H1 (cell line): ENCODE measurements at regions not wholly inside any gene's neighbourhood (a gene's known extent, or its start where the extent isn't known, plus 50 kb on each side); places are given as distances from the start of the nearest gene placed in this dataset.

ENCODE experiments used
- CTCF ChIA-PET: fragments of 300-600 bp; sonication (Branson Sonifier 250); formaldehyde crosslinking; loops from one replicate; lab custom pipeline; 2021; ENCODE audit not compliant: partially characterized antibody; lab: Charles Lee
- POLR2A ChIA-PET: fragments of 300-600 bp; sonication (Branson Sonifier 250); formaldehyde crosslinking; loops from one replicate; lab custom pipeline; 2021; ENCODE audit warnings: inconsistent platforms; ENCODE audit not compliant: partially characterized antibody; lab: Charles Lee
- DNase-seq, 2 experiments: peaks; one replicate each; pipeline versions ENCODE4 v3.0.0 to v3.0.0-alpha.2; 2010 to 2022; ENCODE audit warnings: low spot score in 2 of 2, low read depth in 1 of 2, mixed read lengths in 1 of 2
- FAIRE-seq: peaks from 2 replicates; lab custom pipeline; 2011; peaks lifted over from hg19 to GRCh38; lab: Jason Lieb, UNC
- H2AFZ ChIP-seq: 2 replicates; pipeline ENCODE4 v1.8.1; 2012; ENCODE audit warnings: low read length, inconsistent platforms
- H2AK5ac ChIP-seq: 2 replicates; pipeline ENCODE4 v1.6.1; 2013; ENCODE audit warnings: low read depth, low read length
- H2BK120ac ChIP-seq: replicated peaks from 2 replicates; pipeline ENCODE3; 2013; ENCODE audit warnings: low read depth, low read length, inconsistent platforms
- H2BK12ac ChIP-seq: 2 replicates; pipeline ENCODE4 v1.6.1; 2013; ENCODE audit warnings: low read depth, low read length
- H2BK15ac ChIP-seq: 2 replicates; pipeline ENCODE4 v1.6.1; 2013; ENCODE audit warnings: low read length
- H2BK20ac ChIP-seq: 2 replicates; pipeline ENCODE4 v1.6.1; 2013; ENCODE audit warnings: low read length
- H2BK5ac ChIP-seq: 2 replicates; pipeline ENCODE4 v1.6.1; 2013; ENCODE audit warnings: low read depth, low read length
- H3K14ac ChIP-seq: 2 replicates; pipeline ENCODE4 v1.6.1; 2013; ENCODE audit warnings: inconsistent platforms; ENCODE audit not compliant: insufficient read length
- H3K18ac ChIP-seq: 2 replicates; pipeline ENCODE4 v1.6.1; 2013; ENCODE audit warnings: low read length; ENCODE audit errors: extremely low read depth
- H3K23ac ChIP-seq: 2 replicates; pipeline ENCODE4 v1.6.1; 2013; ENCODE audit warnings: inconsistent platforms; ENCODE audit not compliant: insufficient read length
- H3K23me2 ChIP-seq: 2 replicates; pipeline ENCODE4 v1.6.1; 2013; ENCODE audit warnings: low read depth, low read length
- H3K27ac ChIP-seq: 2 replicates; pipeline ENCODE4 v1.6.1; 2011; ENCODE audit warnings: low read depth, low read length, inconsistent platforms
- H3K27me3 ChIP-seq, 4 experiments: replicated peaks in 1 of 4; 1 replicate in 1 of 4; 2 replicates in 3 of 4; pipeline versions ENCODE4 v1.6.1 to v1.8.1; 2011 to 2013; ENCODE audit warnings: low read length in 3 of 4, mild to moderate bottlenecking in 3 of 4, inconsistent platforms in 2 of 4, mixed read lengths in 2 of 4, moderate library complexity in 1 of 4; ENCODE audit not compliant: control insufficient read depth in 3 of 4, insufficient read depth in 3 of 4; ENCODE audit errors: extremely low read depth in 1 of 4
- H3K36me3 ChIP-seq, 4 experiments: 2 replicates each; pipeline versions ENCODE4 v1.6.1 to v1.8.1; 2011 to 2013; ENCODE audit warnings: mild to moderate bottlenecking in 4 of 4, low read length in 3 of 4, moderate library complexity in 2 of 4, control low read depth in 1 of 4, inconsistent platforms in 1 of 4; ENCODE audit not compliant: insufficient read depth in 4 of 4, control insufficient read depth in 2 of 4
- H3K4ac ChIP-seq: replicated peaks from 2 replicates; pipeline ENCODE3; 2013; ENCODE audit warnings: low read length, low read depth, mixed read lengths, inconsistent platforms; ENCODE audit not compliant: insufficient read length
- H3K4me1 ChIP-seq, 4 experiments: replicated peaks in 1 of 4; 1 replicate in 1 of 4; 2 replicates in 3 of 4; pipeline versions ENCODE4 v1.6.1 to v1.8.1; 2011 to 2013; ENCODE audit warnings: low read length in 3 of 4, inconsistent platforms in 2 of 4, mixed read lengths in 1 of 4; ENCODE audit not compliant: insufficient read depth in 4 of 4, control insufficient read depth in 3 of 4
- H3K4me2 ChIP-seq, 2 experiments: 2 replicates each; pipeline versions ENCODE4 v1.6.1 to v1.8.1; 2011 to 2013; ENCODE audit warnings: low read depth in 2 of 2, low read length in 2 of 2, control low read depth in 1 of 2, inconsistent platforms in 1 of 2, mild to moderate bottlenecking in 1 of 2; ENCODE audit not compliant: insufficient read depth in 1 of 2
- H3K4me3 ChIP-seq, 4 experiments: fragments of 200-600, 300-600 bp in 1 of 4; sonication (generic), shearing (Covaris generic), sonication (Bioruptor Twin) in 1 of 4; 2 replicates each; pipeline versions ENCODE4 v1.5.1 to v1.8.1; 2011 to 2016; ENCODE audit warnings: low read length in 4 of 4, low read depth in 3 of 4, control low read depth in 2 of 4, inconsistent platforms in 2 of 4, mild to moderate bottlenecking in 2 of 4, mixed read lengths in 1 of 4, moderate library complexity in 1 of 4; ENCODE audit not compliant: insufficient read depth in 2 of 4; ENCODE audit errors: extremely low read depth in 1 of 4
- H3K56ac ChIP-seq: replicated peaks from 2 replicates; pipeline ENCODE3; 2013; ENCODE audit warnings: low read depth, mild to moderate bottlenecking, mixed read lengths, low read length, inconsistent platforms; ENCODE audit not compliant: insufficient read length
- H3K79me1 ChIP-seq: 2 replicates; pipeline ENCODE4 v1.6.1; 2013; ENCODE audit warnings: low read depth, low read length, control low read depth
- H3K79me2 ChIP-seq, 2 experiments: 2 replicates each; pipeline versions ENCODE4 v1.6.1 to v1.8.1; 2012 to 2013; ENCODE audit warnings: low read length in 2 of 2, mild to moderate bottlenecking in 2 of 2, inconsistent platforms in 1 of 2; ENCODE audit not compliant: insufficient read depth in 2 of 2, control insufficient read depth in 1 of 2
- H3K9ac ChIP-seq, 4 experiments: replicated peaks in 1 of 4; 1 replicate in 1 of 4; 2 replicates in 3 of 4; pipeline versions ENCODE4 v1.6.1 to v1.8.1; 2011 to 2013; ENCODE audit warnings: low read depth in 3 of 4, low read length in 3 of 4, control low read depth in 2 of 4, mild to moderate bottlenecking in 2 of 4, moderate library complexity in 2 of 4, inconsistent platforms in 1 of 4; ENCODE audit errors: extremely low read depth in 1 of 4
- H3K9me3 ChIP-seq, 2 experiments: 2 replicates each; pipeline versions ENCODE4 v1.6.1 to v1.8.1; 2012 to 2013; ENCODE audit warnings: mild to moderate bottlenecking in 2 of 2, moderate library complexity in 2 of 2, control low read depth in 1 of 2, inconsistent platforms in 1 of 2, low read depth in 1 of 2, low read length in 1 of 2, mixed read lengths in 1 of 2; ENCODE audit not compliant: insufficient read depth in 2 of 2
- H4K20me1 ChIP-seq, 2 experiments: replicated peaks in 1 of 2; 2 replicates each; pipeline versions ENCODE3 to v1.8.1; 2011 to 2013; ENCODE audit warnings: inconsistent platforms in 2 of 2, low read length in 2 of 2, mild to moderate bottlenecking in 1 of 2; ENCODE audit not compliant: insufficient read depth in 2 of 2, control insufficient read depth in 1 of 2
- H4K5ac ChIP-seq: 2 replicates; pipeline ENCODE4 v1.6.1; 2013; ENCODE audit warnings: low read length, low read depth, mixed read lengths, inconsistent platforms; ENCODE audit not compliant: insufficient read length
- H4K8ac ChIP-seq: 2 replicates; pipeline ENCODE4 v1.8.0; 2013; ENCODE audit warnings: mild to moderate bottlenecking, moderate library complexity, low read length, inconsistent platforms; ENCODE audit not compliant: insufficient read depth; ENCODE audit errors: extremely low read depth
- H4K91ac ChIP-seq: replicated peaks from 2 replicates; pipeline ENCODE3; 2013; ENCODE audit warnings: low read length, mixed read lengths, inconsistent platforms; ENCODE audit not compliant: insufficient read length
- EGR1 ChIP-seq: IDR thresholded peaks from 2 replicates; pipeline ENCODE4 v1.6.1; 2011; ENCODE audit warnings: low read depth, low read length, borderline replicate concordance
- POLR2AphosphoS5 ChIP-seq: IDR thresholded peaks from 2 replicates; pipeline ENCODE4 v1.6.1; 2011; ENCODE audit warnings: low read depth, low read length
- RAD21 ChIP-seq, 2 experiments: IDR thresholded peaks in 1 of 2; conservative IDR thresholded peaks in 1 of 2; 2 replicates each; pipeline ENCODE4 v1.6.1; 2011; ENCODE audit warnings: low read depth in 2 of 2, low read length in 2 of 2, improper control_type of control experiment in 1 of 2, inconsistent platforms in 1 of 2, mild to moderate bottlenecking in 1 of 2, moderate library complexity in 1 of 2
- TAF1 ChIP-seq: IDR thresholded peaks from 2 replicates; pipeline ENCODE4 v1.6.1; 2011; ENCODE audit warnings: mild to moderate bottlenecking, low read depth, low read length
- WGBS, 2 experiments: shearing (Covaris generic) in 1 of 2; methylation state at CpG; one replicate each; pipeline versions ENCODE4 v1.1.6 to v1.1.7; 2013 to 2015; ENCODE audit warnings: low lambda C conversion rate in 2 of 2, mixed read lengths in 2 of 2, inconsistent platforms in 1 of 2, low coverage in 1 of 2, missing lambda C conversion rate in 1 of 2; ENCODE audit not compliant: insufficient replicate concordance in 2 of 2, insufficient coverage in 1 of 2, insufficient read length in 1 of 2; ENCODE audit errors: extremely low coverage in 1 of 2, missing lambda C conversion rate in 1 of 2; 5-methylcytosine and 5-hydroxymethylcytosine counted together

GRCh38 chr1:198850196-198850595 lies 211.4 kb downstream of the PTPRC start:
- Histone ChIP-seq H3K79me2 (no peaks in the 10 kb centered on the region), H2BK12ac (no peak overlapping the region), H4K8ac (no peak overlapping the region), H3K79me1 (no peaks in the 10 kb centered on the region), H3K9ac (no peak overlapping the region), H3K23ac (no peak overlapping the region), H4K5ac (no peak overlapping the region), H2AFZ (no peak overlapping the region), H3K4me3 (no peak overlapping the region), H3K27me3 (peaks cover 0 to 4% (median 0%) of the 10 kb centered on the region in 4 experiments; a peak in 1 of 7 replicates), H2BK15ac (no peak overlapping the region), H2BK20ac (no peak overlapping the region), H2AK5ac (no peak overlapping the region), H4K91ac (no peak overlapping the region), H4K20me1 (no peaks in the 10 kb centered on the region), H3K4ac (no peak overlapping the region), H3K14ac (no peak overlapping the region), H2BK120ac (no peak overlapping the region), H3K18ac (no peak overlapping the region), H3K23me2 (no peaks in the 10 kb centered on the region), H3K4me2 (no peak overlapping the region), H3K56ac (no peak overlapping the region), H3K27ac (no peak overlapping the region), H3K36me3 (no peaks in the 10 kb centered on the region), H3K4me1 (no peaks in the 10 kb centered on the region), H2BK5ac (no peak overlapping the region), H3K9me3 (no peaks in the 10 kb centered on the region)
- no peak for FAIRE-seq
- no peak for DNase-seq
- ChIA-PET CTCF (interaction anchor here (0.9 to 2.0 kb wide), 4 partner anchors 10 to 394 kb away, joined by 3 to 5 read pairs (median 4); no protein-coding TSS in a partner anchor), POLR2A (no interaction called here)
- no peak for TF ChIP-seq RAD21 (IDR thresholded peaks at IDR 0.05 in 1 of 2, conservative IDR thresholded peaks at IDR 0.05 in 1 of 2; ENCODE audit: low read depth in 2 of 2, low read length in 2 of 2)
- TF ChIP-seq EGR1: no peak
- no peak for TF ChIP-seq POLR2AphosphoS5
- TF ChIP-seq TAF1: no peak
- 74% methylated on average over 1 of the region's 1 CpG; no CpG with 5 or more reads in 1 of the 2 experiments for WGBS, 2 experiments
